Fibroblast of pulmonary artery (primary cell): ENCODE measurements at regions not wholly inside any gene's neighbourhood (a gene's known extent, or its start where the extent isn't known, plus 50 kb on each side); places are given as distances from the start of the nearest gene placed in this dataset.
"Not testable (repeated sequence)": the region's sequence is repeated elsewhere in the genome, so short reads cannot be mapped to it uniquely, and the experiment has no call there.

Experiments
- DNase-seq: peaks from one replicate; pipeline ENCODE4 v3.0.0-alpha.2; 2010; ENCODE audit warnings: low read depth
- H3K4me3 ChIP-seq: replicated peaks from 2 replicates; pipeline ENCODE4 v1.5.1; 2011; ENCODE audit warnings: low read depth, mild to moderate bottlenecking, control low read depth, low read length, moderate library complexity
- TF ChIP-seq, protein P1 (sequence below): IDR thresholded peaks from 2 replicates; pipeline ENCODE4 v1.5.1; 2011; ENCODE audit warnings: mild to moderate bottlenecking, control low read depth, low read length, inconsistent platforms; ENCODE audit errors: missing control alignments

DNA sequence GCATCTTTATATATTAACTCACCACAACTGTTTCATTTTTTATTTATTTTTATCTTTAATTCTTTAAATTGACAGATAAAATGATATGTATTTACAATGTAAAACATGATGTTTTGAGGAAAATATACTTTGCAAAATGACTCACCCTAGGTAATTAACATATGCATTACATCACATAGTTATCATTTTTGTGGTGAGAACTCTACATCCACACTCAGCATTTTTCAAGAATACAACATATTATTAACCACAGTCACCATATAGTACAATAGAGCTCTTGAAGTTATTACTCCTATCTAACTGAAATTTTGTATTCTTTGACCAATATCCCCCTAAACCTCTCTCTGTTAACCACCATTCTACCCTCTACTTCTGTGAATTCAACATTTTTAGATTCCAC lies 194.7 kb upstream of the KIF2B start:
- peak; percentile 43 for DNase-seq
- TF ChIP-seq, protein P1, sequence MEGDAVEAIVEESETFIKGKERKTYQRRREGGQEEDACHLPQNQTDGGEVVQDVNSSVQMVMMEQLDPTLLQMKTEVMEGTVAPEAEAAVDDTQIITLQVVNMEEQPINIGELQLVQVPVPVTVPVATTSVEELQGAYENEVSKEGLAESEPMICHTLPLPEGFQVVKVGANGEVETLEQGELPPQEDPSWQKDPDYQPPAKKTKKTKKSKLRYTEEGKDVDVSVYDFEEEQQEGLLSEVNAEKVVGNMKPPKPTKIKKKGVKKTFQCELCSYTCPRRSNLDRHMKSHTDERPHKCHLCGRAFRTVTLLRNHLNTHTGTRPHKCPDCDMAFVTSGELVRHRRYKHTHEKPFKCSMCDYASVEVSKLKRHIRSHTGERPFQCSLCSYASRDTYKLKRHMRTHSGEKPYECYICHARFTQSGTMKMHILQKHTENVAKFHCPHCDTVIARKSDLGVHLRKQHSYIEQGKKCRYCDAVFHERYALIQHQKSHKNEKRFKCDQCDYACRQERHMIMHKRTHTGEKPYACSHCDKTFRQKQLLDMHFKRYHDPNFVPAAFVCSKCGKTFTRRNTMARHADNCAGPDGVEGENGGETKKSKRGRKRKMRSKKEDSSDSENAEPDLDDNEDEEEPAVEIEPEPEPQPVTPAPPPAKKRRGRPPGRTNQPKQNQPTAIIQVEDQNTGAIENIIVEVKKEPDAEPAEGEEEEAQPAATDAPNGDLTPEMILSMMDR: no peak
- no peak overlapping the region for H3K4me3 ChIP-seq

DNA sequence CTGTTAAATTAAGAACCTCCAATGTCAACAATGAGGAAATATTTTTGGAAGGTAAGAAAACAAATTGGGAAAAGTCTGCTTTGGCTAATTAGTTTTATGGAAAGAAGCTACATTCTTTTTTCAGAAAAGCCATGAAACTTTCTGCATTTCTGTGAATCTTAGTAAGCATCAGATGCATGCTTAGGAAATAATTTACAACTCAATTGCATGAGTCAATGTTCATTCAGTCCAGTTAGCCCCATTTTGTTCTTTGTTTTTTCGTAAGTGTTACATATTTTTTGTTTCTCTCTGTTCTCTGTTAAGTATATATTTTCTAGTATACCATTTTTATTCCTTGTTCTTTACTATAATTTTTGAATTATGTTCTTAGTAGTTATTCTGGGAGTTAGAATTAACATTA lies 195.2 kb upstream of the KIF2B start:
- TF ChIP-seq, protein P1: no peak
- no peak overlapping the region for H3K4me3 ChIP-seq
- DNase-seq: peak; percentile 57

DNA sequence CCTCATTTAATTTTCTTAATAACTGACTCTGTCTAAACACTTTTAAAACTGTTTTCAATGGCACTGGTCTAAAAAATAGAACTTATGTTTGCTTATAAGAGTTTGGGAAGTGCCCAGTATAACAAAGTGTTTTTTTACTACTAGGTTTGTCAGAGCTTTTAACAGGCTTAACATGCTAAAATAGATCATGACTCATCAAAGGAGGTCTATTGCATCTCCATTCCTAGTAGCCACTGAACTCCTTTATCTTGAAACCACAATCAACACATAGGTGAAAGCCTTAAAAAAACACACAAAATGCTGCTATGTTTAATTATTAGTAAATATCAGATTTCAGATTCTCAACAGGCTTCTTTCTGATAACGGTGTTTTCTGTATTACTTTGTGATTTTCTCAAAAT lies 196.4 kb upstream of the KIF2B start:
- H3K4me3 ChIP-seq: no peak overlapping the region
- TF ChIP-seq, protein P1: no peak
- DNase-seq: peak; percentile 58

DNA sequence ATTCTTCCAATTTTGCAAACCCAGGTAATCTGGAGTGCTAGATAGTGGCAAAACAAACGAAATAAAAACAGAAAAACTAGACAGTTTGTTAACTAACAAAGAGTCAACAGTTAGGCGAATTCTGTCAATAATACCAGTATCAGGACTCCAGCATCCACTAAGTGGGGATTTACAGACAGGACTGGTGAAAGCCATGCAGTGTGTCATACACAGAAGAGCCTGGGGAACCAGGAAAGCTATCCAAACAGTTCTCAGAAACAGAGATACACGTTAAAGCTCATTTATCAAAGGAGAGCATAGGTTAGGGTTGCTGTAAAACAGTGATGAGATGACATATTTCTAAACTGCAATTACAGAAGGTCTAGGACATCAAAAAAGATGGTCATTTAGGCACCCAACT lies 203.7 kb upstream of the KIF2B start:
- TF ChIP-seq, protein P1: no peak
- DNase-seq: no peak
- H3K4me3 ChIP-seq: no peak overlapping the region

DNA sequence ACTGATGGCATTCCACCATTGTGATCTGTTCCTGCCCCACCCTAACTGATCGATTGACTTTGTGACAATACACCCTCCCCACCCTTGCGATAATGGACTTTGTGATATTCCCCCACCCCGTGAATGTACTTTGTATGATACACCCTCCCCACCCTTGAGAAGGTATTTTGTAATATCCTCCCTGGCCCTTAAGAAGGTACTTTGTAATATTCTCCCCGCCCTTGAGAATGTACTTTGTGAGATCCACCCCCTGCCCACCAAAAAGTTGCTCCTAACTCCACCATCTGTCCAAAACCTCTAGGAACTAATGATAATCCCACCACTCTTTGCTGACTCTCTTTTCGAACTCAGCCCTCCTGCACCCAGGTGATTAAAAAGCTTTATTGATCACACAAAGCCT lies 214.5 kb upstream of the KIF2B start:
- H3K4me3 ChIP-seq, DNase-seq: not testable (repeated sequence)

DNA sequence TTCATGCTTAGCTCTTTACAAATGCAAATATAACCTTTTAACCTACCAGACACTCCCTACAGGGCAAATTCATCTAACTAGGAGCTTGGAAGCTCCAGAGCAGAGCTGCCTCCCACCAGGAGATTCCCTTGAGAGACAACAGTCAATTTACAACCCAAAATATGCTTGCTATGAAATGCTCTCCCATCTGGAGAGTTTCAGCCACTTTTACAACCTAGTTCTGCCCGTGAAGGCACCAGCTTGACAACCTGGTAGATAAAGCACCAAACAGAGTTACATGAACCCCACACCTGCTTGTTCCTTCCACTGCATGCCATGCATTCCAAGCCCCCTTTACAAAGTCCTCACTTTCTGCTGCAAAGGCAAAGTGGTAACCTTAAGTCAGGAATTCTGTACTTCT lies 215.3 kb upstream of the KIF2B start:
- DNase-seq: no peak
- TF ChIP-seq, protein P1: no peak
- H3K4me3 ChIP-seq: no peak overlapping the region

DNA sequence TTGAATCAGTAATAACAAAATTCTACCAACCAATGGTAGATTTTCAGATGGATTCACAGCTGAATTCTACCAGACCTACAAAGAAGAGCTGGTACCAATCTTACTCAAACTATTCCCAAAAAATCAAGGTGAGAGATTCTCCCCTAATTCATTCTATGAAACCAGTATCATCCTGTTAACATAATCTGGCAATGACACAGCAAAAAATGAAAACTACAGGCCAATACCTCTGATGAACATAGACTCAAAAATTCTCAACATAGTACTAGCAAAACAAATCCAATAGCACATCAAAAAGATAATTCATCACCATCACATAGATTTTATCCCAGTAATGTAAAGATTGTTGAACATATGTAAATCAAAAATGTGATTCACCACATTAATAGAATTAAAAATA lies 234.4 kb upstream of the KIF2B start:
- TF ChIP-seq, protein P1: no peak
- no peak for DNase-seq
- H3K4me3 ChIP-seq: no peak overlapping the region

DNA sequence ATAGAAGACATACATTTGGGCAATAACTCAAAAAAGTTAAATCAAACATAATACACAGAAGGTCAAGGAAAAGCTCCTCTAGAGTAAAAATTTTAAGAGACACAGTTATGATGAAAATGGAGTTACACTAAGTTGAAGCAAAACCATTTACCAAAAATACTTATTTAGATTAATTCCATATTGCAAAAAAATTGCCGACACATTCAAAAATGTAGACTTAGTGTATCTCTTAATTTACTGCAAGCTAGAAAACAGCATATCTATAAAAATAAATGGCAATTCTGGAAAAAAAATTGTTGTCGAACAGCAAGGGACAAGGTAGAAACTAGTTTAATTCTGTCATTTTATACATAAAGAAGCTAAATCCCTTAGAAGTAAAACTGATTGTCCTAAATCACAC lies 248.7 kb upstream of the KIF2B start:
- no peak overlapping the region for H3K4me3 ChIP-seq
- TF ChIP-seq, protein P1: no peak
- DNase-seq: no peak
